T-cell (primary cell): ENCODE measurements at regions not wholly inside any gene's neighbourhood (a gene's known extent, or its start where the extent isn't known, plus 50 kb on each side); places are given as distances from the start of the nearest gene placed in this dataset.

Experiments used
- ATAC-seq, 4 experiments: fragments of 200-7000 bp in 3 of 4; fragments of 150-1000 bp in 1 of 4; cut with Tn5 transposase; replicated peaks in 1 of 4; 1 replicate in 3 of 4; 2 replicates in 1 of 4; pipeline ENCODE4 v1.10.0; 2021; ENCODE audit warnings: moderate library complexity in 3 of 4, mild to moderate bottlenecking in 2 of 4, moderate number of reproducible peaks in 1 of 4
- CTCF ChIA-PET, 2 donors: fragments of 300-600 bp; sonication (Branson Sonifier 250); formaldehyde crosslinking; loops; one replicate each; lab custom pipeline; 2022; ENCODE audit warnings: antibody characterized with exemption in 2 of 2; lab: Charles Lee
- POLR2A ChIA-PET, 2 donors: fragments of 300-600 bp; sonication (Branson Sonifier 250); formaldehyde crosslinking; loops; one replicate each; lab custom pipeline; 2022; ENCODE audit warnings: antibody characterized with exemption in 2 of 2; lab: Charles Lee
- DNase-seq, 35 experiments: peaks; one replicate each; pipeline versions ENCODE4 v3.0.0 to v3.0.0-alpha.2; 2013 to 2023
- H3K27ac ChIP-seq: one replicate; pipeline ENCODE4 v1.5.1; 2013; ENCODE audit warnings: low read length
- H3K27me3 ChIP-seq, 2 experiments: replicated peaks in 1 of 2; 1 replicate in 1 of 2; 2 replicates in 1 of 2; pipeline versions ENCODE4 v1.6.1 to v1.7.0; 2013; ENCODE audit warnings: low read length in 1 of 2, mixed read lengths in 1 of 2; ENCODE audit not compliant: control insufficient read depth in 2 of 2, insufficient read depth in 2 of 2; ENCODE audit errors: extremely low read depth in 1 of 2
- H3K36me3 ChIP-seq, 2 donors: 1 replicate in 1 of 2; 2 replicates in 1 of 2; pipeline versions ENCODE4 v1.6.1 to v1.7.0; 2013; ENCODE audit warnings: low read length in 1 of 2; ENCODE audit not compliant: control insufficient read depth in 2 of 2, insufficient read depth in 1 of 2; ENCODE audit errors: extremely low read depth in 1 of 2
- H3K4me1 ChIP-seq, 2 experiments: 1 replicate in 1 of 2; 2 replicates in 1 of 2; pipeline versions ENCODE4 v1.6.1 to v1.7.0; 2013; ENCODE audit warnings: low read length in 2 of 2, mixed read lengths in 1 of 2; ENCODE audit not compliant: insufficient read depth in 2 of 2, control insufficient read depth in 1 of 2; ENCODE audit errors: extremely low read depth in 1 of 2
- H3K4me3 ChIP-seq, 2 donors: 1 replicate in 1 of 2; 2 replicates in 1 of 2; pipeline versions ENCODE4 v1.5.1 to v1.7.0; 2013; ENCODE audit warnings: mild to moderate bottlenecking in 2 of 2, low read length in 1 of 2, moderate library complexity in 1 of 2; ENCODE audit not compliant: control insufficient read depth in 1 of 2; ENCODE audit errors: extremely low read depth in 1 of 2
- H3K9me3 ChIP-seq: 2 replicates; pipeline ENCODE4 v1.7.0; 2013
- H3K27ac Mint-ChIP-seq, 2 donors: one replicate each; pipeline ENCODE4 v1.8.0; 2020 to 2021; ENCODE audit warnings: mild to moderate bottlenecking in 2 of 2, mixed read lengths in 2 of 2
- H3K27me3 Mint-ChIP-seq, 2 donors: one replicate each; pipeline ENCODE4 v1.8.0; 2021 to 2022; ENCODE audit warnings: mixed read lengths in 2 of 2
- H3K36me3 Mint-ChIP-seq: one replicate; pipeline ENCODE4 v1.8.0; 2021; ENCODE audit warnings: mixed read lengths
- H3K4me1 Mint-ChIP-seq, 3 donors: one replicate each; pipeline ENCODE4 v1.8.0; 2020 to 2022; ENCODE audit warnings: mixed read lengths in 3 of 3, mild to moderate bottlenecking in 1 of 3
- H3K4me3 Mint-ChIP-seq, 3 donors: one replicate each; pipeline ENCODE4 v1.8.0; 2020 to 2022; ENCODE audit warnings: mild to moderate bottlenecking in 3 of 3, mixed read lengths in 3 of 3, moderate library complexity in 3 of 3
- H3K9me3 Mint-ChIP-seq, 3 donors: one replicate each; pipeline ENCODE4 v1.8.0; 2020 to 2022; ENCODE audit warnings: mixed read lengths in 3 of 3
- WGBS: methylation state at CpG from one replicate; pipeline ENCODE4 v1.1.5; 2013; ENCODE audit warnings: missing lambda C conversion rate; ENCODE audit not compliant: insufficient coverage; 5-methylcytosine and 5-hydroxymethylcytosine counted together

- DNase-seq (no peak), ATAC-seq (no peak)
- H3K4me1 Mint-ChIP-seq: no peaks in the 10 kb centered on the region
- Histone ChIP-seq H3K4me1 (no peaks in the 10 kb centered on the region), H3K36me3 (no peaks in the 10 kb centered on the region), H3K27me3 (no peaks in the 10 kb centered on the region), H3K27ac (no peak overlapping the region), H3K9me3 (no peaks in the 10 kb centered on the region), H3K4me3 (no peak overlapping the region)
- ChIA-PET POLR2A (interaction anchor here in 1 of 2 donors (0.5 kb wide), 1 partner anchor 18 kb away, joined by 3 read pairs; no protein-coding TSS in a partner anchor), CTCF (no interaction called here)
- no peaks in the 10 kb centered on the region for H3K36me3 Mint-ChIP-seq
- no peak overlapping the region for H3K4me3 Mint-ChIP-seq
- no peak overlapping the region for H3K27ac Mint-ChIP-seq
- WGBS: no CpG with 5 or more reads among the region's 7 CpGs
- H3K27me3 Mint-ChIP-seq: no peaks in the 10 kb centered on the region
- no peaks in the 10 kb centered on the region for H3K9me3 Mint-ChIP-seq
Observed at GRCh38 chr2:129080715-129081476, 762.2 kb upstream of the HS6ST1 start.

- Histone ChIP-seq H3K27me3 (no peaks in the 10 kb centered on the region), H3K9me3 (no peaks in the 10 kb centered on the region), H3K27ac (no peak overlapping the region), H3K36me3 (no peaks in the 10 kb centered on the region), H3K4me1 (no peaks in the 10 kb centered on the region), H3K4me3 (no peak overlapping the region)
- H3K4me1 Mint-ChIP-seq: no peaks in the 10 kb centered on the region
- no peak overlapping the region for H3K4me3 Mint-ChIP-seq
- H3K27me3 Mint-ChIP-seq: no peaks in the 10 kb centered on the region
- no CpG with 5 or more reads among the region's 3 CpGs for WGBS
- POLR2A ChIA-PET: no interaction called here
- CTCF ChIA-PET: no interaction called here
- no peaks in the 10 kb centered on the region for H3K9me3 Mint-ChIP-seq
- DNase-seq (no peak), ATAC-seq (no peak)
- H3K27ac Mint-ChIP-seq: no peak overlapping the region
- no peaks in the 10 kb centered on the region for H3K36me3 Mint-ChIP-seq
Observed at GRCh38 chr2:129085386-129085785, 766.7 kb upstream of the HS6ST1 start.

DNA sequence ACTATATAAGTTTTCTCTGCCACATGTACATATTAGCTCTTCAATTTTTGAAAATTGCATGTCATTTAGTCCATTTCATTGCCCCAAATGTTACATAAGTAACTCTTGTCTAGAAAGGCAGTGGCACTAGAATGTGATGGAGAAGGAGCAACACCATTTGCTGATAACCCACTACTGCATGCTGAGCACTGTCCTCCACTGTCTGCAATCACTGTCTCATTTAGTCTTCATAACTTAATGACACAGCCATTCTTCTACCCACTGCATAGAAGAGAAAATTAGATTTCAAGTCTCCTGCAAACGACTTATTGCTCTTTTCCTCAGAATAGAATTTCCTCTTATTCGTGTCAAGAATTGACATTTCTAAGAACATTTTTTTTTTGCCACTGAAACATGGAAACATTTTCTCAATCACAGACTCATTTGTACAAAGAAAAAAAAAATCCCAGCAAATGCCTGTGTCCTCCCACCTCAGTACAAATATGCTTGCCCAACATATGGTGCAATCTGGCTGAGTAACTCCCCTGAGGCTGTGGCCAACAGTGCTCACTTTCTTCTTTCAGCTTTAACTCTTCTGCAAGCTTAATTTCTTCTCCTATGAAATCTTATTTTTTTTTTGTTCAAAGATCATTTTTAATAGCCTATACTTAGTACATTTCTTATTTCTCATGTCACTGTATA is 768.6 kb upstream of the HS6ST1 start:
- CTCF ChIA-PET: no interaction called here
- H3K4me1 Mint-ChIP-seq: no peaks in the 10 kb centered on the region
- H3K36me3 Mint-ChIP-seq: no peaks in the 10 kb centered on the region
- Histone ChIP-seq H3K27ac (no peak overlapping the region), H3K36me3 (no peaks in the 10 kb centered on the region), H3K27me3 (no peaks in the 10 kb centered on the region), H3K4me3 (no peak overlapping the region), H3K4me1 (no peaks in the 10 kb centered on the region), H3K9me3 (no peaks in the 10 kb centered on the region)
- DNase-seq (no peak), ATAC-seq (no peak)
- no peaks in the 10 kb centered on the region for H3K27me3 Mint-ChIP-seq
- no peak overlapping the region for H3K4me3 Mint-ChIP-seq
- 68% methylated on average over 2 of the region's 2 CpGs for WGBS
- POLR2A ChIA-PET: no interaction called here
- H3K9me3 Mint-ChIP-seq: no peaks in the 10 kb centered on the region
- H3K27ac Mint-ChIP-seq: no peak overlapping the region

- H3K9me3 Mint-ChIP-seq: no peaks in the 10 kb centered on the region
- H3K27ac ChIP-seq: no peak overlapping the region
- H3K27me3 Mint-ChIP-seq: no peaks in the 10 kb centered on the region
- ATAC-seq: no peak
- H3K27me3 ChIP-seq: no peaks in the 10 kb centered on the region
- no peaks in the 10 kb centered on the region for H3K36me3 ChIP-seq
- H3K4me3 ChIP-seq: no peak overlapping the region
- ChIA-PET CTCF (no interaction called here), POLR2A (no interaction called here)
- no peaks in the 10 kb centered on the region for H3K36me3 Mint-ChIP-seq
- no peaks in the 10 kb centered on the region for H3K4me1 ChIP-seq
- whole genome bisulfite sequencing: no CpG with 5 or more reads among the region's 3 CpGs
- H3K27ac Mint-ChIP-seq: no peak overlapping the region
- DNase-seq: no peak
- no peak overlapping the region for H3K4me3 Mint-ChIP-seq
- H3K9me3 ChIP-seq: no peaks in the 10 kb centered on the region
- no peaks in the 10 kb centered on the region for H3K4me1 Mint-ChIP-seq
Observed at GRCh38 chr2:129091620-129092019, 773.0 kb upstream of the HS6ST1 start.

- no peak overlapping the region for H3K27ac Mint-ChIP-seq
- DNase-seq: no peak
- H3K9me3 ChIP-seq: no peaks in the 10 kb centered on the region
- no peaks in the 10 kb centered on the region for H3K36me3 Mint-ChIP-seq
- H3K9me3 Mint-ChIP-seq: no peaks in the 10 kb centered on the region
- H3K36me3 ChIP-seq: no peaks in the 10 kb centered on the region
- H3K27ac ChIP-seq: no peak overlapping the region
- no peaks in the 10 kb centered on the region for H3K4me1 Mint-ChIP-seq
- ChIA-PET CTCF (no interaction called here), POLR2A (no interaction called here)
- no peak for ATAC-seq
- no peak overlapping the region for H3K4me3 ChIP-seq
- H3K4me3 Mint-ChIP-seq: no peak overlapping the region
- no peaks in the 10 kb centered on the region for H3K27me3 Mint-ChIP-seq
- WGBS: 100% methylated on average over 2 of the region's 5 CpGs
- no peaks in the 10 kb centered on the region for H3K27me3 ChIP-seq
- no peaks in the 10 kb centered on the region for H3K4me1 ChIP-seq
Observed at GRCh38 chr2:129092956-129093355, 774.3 kb upstream of the HS6ST1 start.

- ATAC-seq: no peak
Observed at GRCh38 chr2:129101186-129101585, 782.5 kb upstream of the HS6ST1 start.

More at GRCh38 chr2:129101186-129101585, 782.5 kb upstream of the HS6ST1 start:
- DNase-seq: no peak
- H3K4me3 Mint-ChIP-seq: no peak overlapping the region
- whole genome bisulfite sequencing: no CpG with 5 or more reads among the region's 2 CpGs
- Histone ChIP-seq H3K27ac (no peak overlapping the region), H3K4me1 (no peaks in the 10 kb centered on the region), H3K4me3 (no peak overlapping the region), H3K9me3 (no peaks in the 10 kb centered on the region), H3K36me3 (no peaks in the 10 kb centered on the region), H3K27me3 (no peaks in the 10 kb centered on the region)
- ChIA-PET POLR2A (no interaction called here), CTCF (no interaction called here)
- no peaks in the 10 kb centered on the region for H3K4me1 Mint-ChIP-seq
- no peak overlapping the region for H3K27ac Mint-ChIP-seq
- no peaks in the 10 kb centered on the region for H3K9me3 Mint-ChIP-seq
- H3K27me3 Mint-ChIP-seq: peaks cover 3 to 4% of the 10 kb centered on the region in 2 donors
- no peaks in the 10 kb centered on the region for H3K36me3 Mint-ChIP-seq
